Natural killer cell (primary cell): ENCODE measurements at regions not wholly inside any gene's neighbourhood (a gene's known extent, or its start where the extent isn't known, plus 50 kb on each side); places are given as distances from the start of the nearest gene placed in this dataset.

Experiments
- ATAC-seq, 3 donors: fragments of 150-1000 bp in 2 of 3; fragments of 200-7000 bp in 1 of 3; cut with Tn5 transposase; 1 replicate in 1 of 3; 2 replicates in 2 of 3; pipeline ENCODE4 v1.10.0; 2021; ENCODE audit warnings: mild to moderate bottlenecking in 2 of 3, moderate library complexity in 2 of 3
- DNase-seq, 2 donors: peaks; one replicate each; pipeline versions ENCODE4 v3.0.0 to v3.0.0-alpha.2; 2013 to 2021; ENCODE audit warnings: mixed read lengths in 1 of 2
- H3K27ac ChIP-seq: one replicate; pipeline ENCODE4 v1.5.1; 2013; ENCODE audit warnings: mild to moderate bottlenecking, low read length
- H3K27me3 ChIP-seq: one replicate; pipeline ENCODE4 v1.6.1; 2013; ENCODE audit warnings: low read length; ENCODE audit not compliant: control insufficient read depth, insufficient read depth
- H3K36me3 ChIP-seq: one replicate; pipeline ENCODE4 v1.6.1; 2013; ENCODE audit warnings: low read length; ENCODE audit not compliant: control insufficient read depth, insufficient read depth
- H3K4me1 ChIP-seq: one replicate; pipeline ENCODE4 v1.6.1; 2013; ENCODE audit warnings: low read length; ENCODE audit not compliant: control insufficient read depth, insufficient read depth
- H3K4me3 ChIP-seq: one replicate; pipeline ENCODE4 v1.5.1; 2013; ENCODE audit warnings: low read length
- H3K9me3 ChIP-seq: one replicate; pipeline ENCODE4 v1.6.1; 2013; ENCODE audit warnings: low read length; ENCODE audit not compliant: control insufficient read depth, insufficient read depth
- H3K27ac Mint-ChIP-seq, 2 donors: one replicate each; pipeline ENCODE4 v1.8.0; 2022; ENCODE audit warnings: mild to moderate bottlenecking in 2 of 2, mixed read lengths in 2 of 2, moderate library complexity in 1 of 2
- H3K27me3 Mint-ChIP-seq, 2 donors: one replicate each; pipeline ENCODE4 v1.8.0; 2022; ENCODE audit warnings: low read depth in 2 of 2, mixed read lengths in 2 of 2
- H3K36me3 Mint-ChIP-seq: one replicate; pipeline ENCODE4 v1.8.0; 2022; ENCODE audit warnings: mixed read lengths
- H3K4me1 Mint-ChIP-seq, 2 donors: one replicate each; pipeline ENCODE4 v1.8.0; 2022; ENCODE audit warnings: mixed read lengths in 2 of 2
- H3K4me3 Mint-ChIP-seq: one replicate; pipeline ENCODE4 v1.8.0; 2022; ENCODE audit warnings: mild to moderate bottlenecking, moderate library complexity, mixed read lengths
- H3K9me3 Mint-ChIP-seq, 2 donors: one replicate each; pipeline ENCODE4 v1.8.0; 2022; ENCODE audit warnings: mixed read lengths in 2 of 2
- CTCF ChIP-seq: fragments of 200-600 bp; IDR thresholded peaks from one replicate; pipeline ENCODE4 v1.8.0; 2022; ENCODE audit warnings: antibody characterized with exemption
- WGBS: methylation state at CpG from one replicate; pipeline ENCODE4 v1.1.7; 2013; ENCODE audit warnings: missing lambda C conversion rate; ENCODE audit not compliant: insufficient coverage; 5-methylcytosine and 5-hydroxymethylcytosine counted together
- intact Hi-C: fragments of 100-400 bp; cut with micrococcal nuclease; formaldehyde crosslinking; loops from one replicate; pipeline ENCODE4 v1.14.2; 2022

- ATAC-seq (no peak), DNase-seq (no peak)
- Histone ChIP-seq H3K4me3 (no peak overlapping the region), H3K27ac (no peak overlapping the region), H3K27me3 (no peaks in the 10 kb centered on the region), H3K36me3 (no peaks in the 10 kb centered on the region), H3K9me3 (no peaks in the 10 kb centered on the region), H3K4me1 (peaks cover 12% of the 10 kb centered on the region)
- intact Hi-C loops: loop anchor here (5.0 kb wide), 2 partner anchors 364 to 514 kb away; partner anchors contain the start of gene UNC93A
- TF ChIP-seq CTCF: no peak
- Mint-ChIP-seq H3K4me1 (peaks cover 5% of the 10 kb centered on the region in 2 donors), H3K27me3 (peaks cover 9 to 24% of the 10 kb centered on the region in 2 donors), H3K36me3 (no peaks in the 10 kb centered on the region), H3K4me3 (no peak overlapping the region), H3K9me3 (no peaks in the 10 kb centered on the region), H3K27ac (no peak overlapping the region)
- 92% methylated on average over 14 of the region's 14 CpGs for WGBS
Observed at GRCh38 chr6:166778776-166779175, 151.7 kb upstream of the RPS6KA2 start.

GRCh38 chr6:166778046-166778445 is 151.0 kb upstream of the RPS6KA2 start:
- ATAC-seq (no peak), DNase-seq (no peak)
- no peaks in the 10 kb centered on the region for H3K36me3 ChIP-seq
- Mint-ChIP-seq H3K4me1 (peaks cover 5% of the 10 kb centered on the region in 2 donors), H3K4me3 (no peak overlapping the region), H3K9me3 (no peaks in the 10 kb centered on the region), H3K36me3 (no peaks in the 10 kb centered on the region), H3K27me3 (peaks cover 9 to 24% of the 10 kb centered on the region in 2 donors), H3K27ac (no peak overlapping the region)
- no peak for TF ChIP-seq CTCF
- H3K27ac ChIP-seq: no peak overlapping the region
- H3K4me3 ChIP-seq: no peak overlapping the region
- no peaks in the 10 kb centered on the region for H3K9me3 ChIP-seq
- WGBS: 88% methylated on average over 8 of the region's 9 CpGs
- intact Hi-C loops: loop anchor here (5.0 kb wide), 2 partner anchors 364 to 514 kb away; partner anchors contain the start of gene UNC93A
- H3K4me1 ChIP-seq: peaks cover 12% of the 10 kb centered on the region
- H3K27me3 ChIP-seq: no peaks in the 10 kb centered on the region

GRCh38 chr6:166777096-166777630 is 150.1 kb upstream of the RPS6KA2 start:
- intact Hi-C loops: loop anchor here (5.0 kb wide), 2 partner anchors 365 to 515 kb away; partner anchors contain the start of gene UNC93A
- Histone ChIP-seq H3K9me3 (no peaks in the 10 kb centered on the region), H3K36me3 (no peaks in the 10 kb centered on the region), H3K27me3 (no peaks in the 10 kb centered on the region), H3K27ac (no peak overlapping the region), H3K4me3 (no peak overlapping the region), H3K4me1 (peaks cover 12% of the 10 kb centered on the region)
- H3K4me3 Mint-ChIP-seq: no peak overlapping the region
- no peak overlapping the region for H3K27ac Mint-ChIP-seq
- WGBS: 72% methylated on average over 14 of the region's 14 CpGs
- no peak for DNase-seq
- TF ChIP-seq CTCF: no peak
- H3K36me3 Mint-ChIP-seq: no peaks in the 10 kb centered on the region
- peaks cover 9 to 30% of the 10 kb centered on the region in 2 donors for H3K27me3 Mint-ChIP-seq
- no peaks in the 10 kb centered on the region for H3K9me3 Mint-ChIP-seq
- peaks cover 5% of the 10 kb centered on the region in 2 donors for H3K4me1 Mint-ChIP-seq
- ATAC-seq: no peak

- Mint-ChIP-seq H3K27me3 (peaks cover 9 to 35% of the 10 kb centered on the region in 2 donors), H3K36me3 (no peaks in the 10 kb centered on the region), H3K4me1 (peaks cover 5% of the 10 kb centered on the region in 2 donors), H3K27ac (no peak overlapping the region), H3K4me3 (no peak overlapping the region), H3K9me3 (no peaks in the 10 kb centered on the region)
- no peak for TF ChIP-seq CTCF
- H3K36me3 ChIP-seq: no peaks in the 10 kb centered on the region
- 87% methylated on average over 12 of the region's 12 CpGs for WGBS
- H3K9me3 ChIP-seq: no peaks in the 10 kb centered on the region
- no peak overlapping the region for H3K27ac ChIP-seq
- DNase-seq (no peak), ATAC-seq (no peak)
- H3K4me3 ChIP-seq: no peak overlapping the region
- H3K27me3 ChIP-seq: no peaks in the 10 kb centered on the region
- H3K4me1 ChIP-seq: peaks cover 12% of the 10 kb centered on the region
- intact Hi-C loops: loop anchor here (5.0 kb wide), 2 partner anchors 366 to 516 kb away; partner anchors contain the start of gene UNC93A
Observed at GRCh38 chr6:166776571-166776970, 149.5 kb upstream of the RPS6KA2 start.
